ENCODE measurements at regions not wholly inside any gene's neighbourhood (a gene's known extent, or its start where the extent isn't known, plus 50 kb on each side); places are given as distances from the start of the nearest gene placed in this dataset.

GRCh38 chr2:235271936-235272335 is 221.9 kb upstream of the AGAP1 start:
- TF ChIP-seq CTCF (IDR thresholded peaks at IDR 0.05; ENCODE audit: insufficient read depth, low read depth, low read length, missing control alignments): no peak
- H3K4me3 ChIP-seq (ENCODE audit: low read depth, low read length): no peak overlapping the region

GRCh38 chr2:235274023-235274422 is 219.8 kb upstream of the AGAP1 start:
- no peak for TF ChIP-seq CTCF (IDR thresholded peaks at IDR 0.05; ENCODE audit: insufficient read depth, low read depth, low read length, missing control alignments)
- DNase-seq (ENCODE audit: low read depth): no peak
- no peak overlapping the region for H3K4me3 ChIP-seq (ENCODE audit: low read depth, low read length)

More at GRCh38 chr2:235271936-235272335, 221.9 kb upstream of the AGAP1 start:
- DNase-seq (ENCODE audit: low read depth): no peak

GRCh38 chr2:235277485-235277884 is 216.4 kb upstream of the AGAP1 start:
- no peak for TF ChIP-seq CTCF (IDR thresholded peaks at IDR 0.05; ENCODE audit: insufficient read depth, low read depth, low read length, missing control alignments)
- H3K4me3 ChIP-seq (ENCODE audit: low read depth, low read length): no peak overlapping the region
- no peak for DNase-seq (ENCODE audit: low read depth)

DNA sequence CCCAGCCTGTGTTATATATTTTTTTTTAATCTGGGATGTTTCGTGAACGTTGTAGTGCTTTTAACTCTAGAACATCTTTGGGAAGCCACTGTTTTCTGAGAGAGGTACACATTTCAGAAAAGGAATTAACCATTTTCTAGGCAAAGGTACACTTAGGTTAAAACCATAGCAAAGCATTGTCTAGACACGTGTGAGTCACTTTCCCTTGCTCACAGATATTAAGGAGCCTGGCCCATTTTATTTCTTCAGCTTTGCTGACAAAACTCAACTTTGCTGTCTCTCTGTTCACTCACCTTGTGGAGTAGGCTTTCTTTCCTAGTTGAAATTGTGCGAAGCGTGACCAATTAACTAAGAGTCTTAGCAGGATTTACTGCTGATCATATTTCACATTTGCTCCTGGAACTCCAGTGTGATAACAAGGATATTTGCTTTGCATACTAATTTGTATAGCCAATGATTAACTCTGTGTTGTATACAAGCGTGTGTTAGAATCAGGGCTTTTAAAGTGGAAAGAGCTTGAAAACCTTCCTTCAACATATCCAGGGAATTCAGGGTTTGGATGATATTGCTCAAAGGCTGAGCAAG is 215.0 kb upstream of the AGAP1 start:
- no peak for DNase-seq (ENCODE audit: low read depth)
- no peak overlapping the region for H3K4me3 ChIP-seq (ENCODE audit: low read depth, low read length)
- no peak for TF ChIP-seq CTCF (IDR thresholded peaks at IDR 0.05; ENCODE audit: insufficient read depth, low read depth, low read length, missing control alignments)

GRCh38 chr2:235279965-235280364 is 213.9 kb upstream of the AGAP1 start:
- no peak for TF ChIP-seq CTCF (IDR thresholded peaks at IDR 0.05; ENCODE audit: insufficient read depth, low read depth, low read length, missing control alignments)
- no peak overlapping the region for H3K4me3 ChIP-seq (ENCODE audit: low read depth, low read length)
- no peak for DNase-seq (ENCODE audit: low read depth)

DNA sequence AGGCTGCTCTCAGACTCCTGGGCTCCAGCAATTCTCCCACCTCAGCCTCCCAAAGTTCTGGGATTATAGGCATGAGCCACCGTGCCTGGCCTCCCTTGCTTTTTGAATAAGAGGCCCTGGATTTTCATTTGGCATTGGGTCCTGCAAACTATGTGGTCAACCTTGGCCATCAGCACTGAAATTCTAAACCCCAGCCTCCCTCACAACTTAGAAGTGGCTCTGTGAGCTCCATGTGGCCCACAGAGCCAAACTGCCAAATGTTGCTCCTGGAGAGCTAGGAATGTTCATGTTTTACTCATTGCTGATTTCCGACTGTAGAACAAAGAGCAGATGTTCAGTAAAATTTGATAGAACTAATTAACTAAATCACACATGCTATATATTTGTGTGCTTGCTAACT is 210.6 kb upstream of the AGAP1 start:
- no peak overlapping the region for H3K4me3 ChIP-seq (ENCODE audit: low read depth, low read length)
- no peak for TF ChIP-seq CTCF (IDR thresholded peaks at IDR 0.05; ENCODE audit: insufficient read depth, low read depth, low read length, missing control alignments)
- DNase-seq (ENCODE audit: low read depth): no peak
